Upper lobe of left lung (tissue), 6 donors: ENCODE measurements at regions not wholly inside any gene's neighbourhood (a gene's known extent, or its start where the extent isn't known, plus 50 kb on each side); places are given as distances from the start of the nearest gene placed in this dataset.

Experiments
- ATAC-seq, 2 donors: fragments of 200-7000 bp; cut with Tn5 transposase; one replicate each; pipeline ENCODE4 v1.9.1; 2022; ENCODE audit warnings: mild to moderate bottlenecking in 2 of 2, moderate library complexity in 2 of 2; ENCODE audit not compliant: low FRiP score in 2 of 2
- DNase-seq, 2 donors: peaks; one replicate each; pipeline ENCODE4 v3.0.0-alpha.2; 2019 to 2020
- H3K27ac ChIP-seq, 4 donors: fragments of 200-600 bp; sonication (generic); one replicate each; pipeline ENCODE4 v1.5.1; 2016 to 2019
- H3K27me3 ChIP-seq, 4 donors: fragments of 200-600 bp; sonication (generic); one replicate each; pipeline ENCODE4 v1.5.1; 2017 to 2019
- H3K36me3 ChIP-seq, 4 donors: fragments of 200-600 bp; sonication (generic); one replicate each; pipeline ENCODE4 v1.5.1; 2016 to 2019
- H3K4me1 ChIP-seq, 4 donors: fragments of 200-600 bp; sonication (generic); one replicate each; pipeline ENCODE4 v1.5.1; 2018 to 2019
- H3K4me3 ChIP-seq, 4 donors: fragments of 200-600 bp; sonication (generic); one replicate each; pipeline ENCODE4 v1.5.1; 2017 to 2019; ENCODE audit warnings: mild to moderate bottlenecking in 2 of 4, moderate library complexity in 1 of 4
- H3K9me3 ChIP-seq, 4 donors: fragments of 200-600 bp; sonication (generic); one replicate each; pipeline ENCODE4 v1.5.1; 2018 to 2019
- CTCF ChIP-seq, 6 experiments: fragments of 450-650 bp in 4 of 6; fragments of 200-600 bp in 2 of 6; sonication (generic) in 2 of 6; IDR thresholded peaks; one replicate each; pipeline ENCODE4 v1.5.1; 2016 to 2019; ENCODE audit warnings: antibody characterized with exemption in 6 of 6
- EP300 ChIP-seq, 4 donors: sonication (generic); formaldehyde crosslinking; IDR thresholded peaks; one replicate each; pipeline ENCODE4 v1.5.1; 2017; ENCODE audit warnings: antibody characterized with exemption in 4 of 4, control low read depth in 2 of 4
- POLR2A ChIP-seq, 4 donors: fragments of 450-650 bp; IDR thresholded peaks; one replicate each; pipeline ENCODE4 v1.5.1; 2016 to 2017; ENCODE audit warnings: antibody characterized with exemption in 4 of 4, mild to moderate bottlenecking in 2 of 4
- POLR2AphosphoS5 ChIP-seq, 2 donors: sonication (generic); formaldehyde crosslinking; IDR thresholded peaks; one replicate each; pipeline ENCODE4 v1.5.1; 2017; ENCODE audit warnings: antibody characterized with exemption in 2 of 2
- WGBS, 2 donors: methylation state at CpG; one replicate each; pipeline ENCODE4 v1.1.5; 2017 to 2018; 5-methylcytosine and 5-hydroxymethylcytosine counted together
- donor health status: DM: no; HTN: no; CAD: no; lungs with moderate emphysema.
- donor health status: DM: no; HTN: yes; CAD: no; lungs with severe emphysema.

- DNase-seq = no peak
- no peaks in the 10 kb centered on the region for H3K36me3 ChIP-seq
- WGBS, 2 donors = 79 to 100% methylated on average over 1 to 2 of the region's 2 CpGs
- no peaks in the 10 kb centered on the region for H3K4me1 ChIP-seq
- H3K4me3 ChIP-seq = no peak overlapping the region
- no peak for TF ChIP-seq POLR2AphosphoS5 (IDR thresholded peaks at IDR 0.05)
- no peak for TF ChIP-seq POLR2A (IDR thresholded peaks at IDR 0.05)
- no peak for TF ChIP-seq CTCF (IDR thresholded peaks at IDR 0.05)
- TF ChIP-seq EP300 (IDR thresholded peaks at IDR 0.05) = no peak
- no peak overlapping the region for H3K27ac ChIP-seq
- no peaks in the 10 kb centered on the region for H3K9me3 ChIP-seq
- no peaks in the 10 kb centered on the region for H3K27me3 ChIP-seq
- no peak for ATAC-seq
These were observed 87.8 kb upstream of the TOP3B start for GRCh38 chr22:22070371-22070824.

GRCh38 chr22:22069450-22070370 lies 87.1 kb upstream of the TOP3B start:
- Histone ChIP-seq H3K36me3 (no peaks in the 10 kb centered on the region), H3K9me3 (no peaks in the 10 kb centered on the region), H3K27me3 (no peaks in the 10 kb centered on the region), H3K4me1 (no peaks in the 10 kb centered on the region), H3K27ac (no peak overlapping the region), H3K4me3 (no peak overlapping the region)
- DNase-seq = no peak
- WGBS, 2 donors = 84 to 90% methylated on average over 6 of the region's 6 CpGs
- no peak for TF ChIP-seq POLR2AphosphoS5 (IDR thresholded peaks at IDR 0.05)
- no peak for TF ChIP-seq CTCF (IDR thresholded peaks at IDR 0.05)
- TF ChIP-seq EP300 (IDR thresholded peaks at IDR 0.05) = no peak
- TF ChIP-seq POLR2A (IDR thresholded peaks at IDR 0.05) = no peak
- no peak for ATAC-seq

GRCh38 chr22:22068657-22069056 lies 86.1 kb upstream of the TOP3B start:
- no peak for ATAC-seq
- 62 to 68% methylated on average over 2 of the region's 2 CpGs for WGBS, 2 donors
- no peaks in the 10 kb centered on the region for H3K4me1 ChIP-seq
- no peak overlapping the region for H3K27ac ChIP-seq
- H3K27me3 ChIP-seq = no peaks in the 10 kb centered on the region
- H3K9me3 ChIP-seq = no peaks in the 10 kb centered on the region
- H3K4me3 ChIP-seq = no peak overlapping the region
- TF ChIP-seq CTCF (IDR thresholded peaks at IDR 0.05) (no peak), POLR2AphosphoS5 (IDR thresholded peaks at IDR 0.05) (no peak), POLR2A (IDR thresholded peaks at IDR 0.05) (no peak), EP300 (IDR thresholded peaks at IDR 0.05) (no peak)
- DNase-seq = no peak
- no peaks in the 10 kb centered on the region for H3K36me3 ChIP-seq

- Histone ChIP-seq H3K36me3 (no peaks in the 10 kb centered on the region), H3K27ac (no peak overlapping the region), H3K4me1 (no peaks in the 10 kb centered on the region), H3K4me3 (no peak overlapping the region), H3K27me3 (no peaks in the 10 kb centered on the region), H3K9me3 (no peaks in the 10 kb centered on the region)
- DNase-seq (no peak), ATAC-seq (no peak)
- WGBS, 2 donors = 95 to 98% methylated on average over 2 of the region's 2 CpGs
- TF ChIP-seq EP300 (IDR thresholded peaks at IDR 0.05) (no peak), CTCF (IDR thresholded peaks at IDR 0.05) (no peak), POLR2A (IDR thresholded peaks at IDR 0.05) (no peak), POLR2AphosphoS5 (IDR thresholded peaks at IDR 0.05) (no peak)
These were observed 85.4 kb upstream of the TOP3B start for GRCh38 chr22:22068025-22068424.
